ENCODE measurements at regions not wholly inside any gene's neighbourhood (a gene's known extent, or its start where the extent isn't known, plus 50 kb on each side); places are given as distances from the start of the nearest gene placed in this dataset.

GRCh38 chr1:104973516-104973915, 1223.8 kb downstream of the AMY1C start:
- no peaks in the 10 kb centered on the region for H3K36me3 ChIP-seq (ENCODE audit: control insufficient read depth in 4 of 4, insufficient read depth in 4 of 4, low read length in 3 of 4)
- no peak overlapping the region for H3K27ac ChIP-seq (ENCODE audit: insufficient read depth in 1 of 2, low read depth in 1 of 2, low read length in 2 of 2, poor library complexity in 1 of 2, severe bottlenecking in 2 of 2)
- ChIA-PET CTCF (no interaction called here), POLR2A (no interaction called here)
- no peaks in the 10 kb centered on the region for H3K27me3 ChIP-seq (replicated peaks in 2 of 5; ENCODE audit: control insufficient read depth in 4 of 5, insufficient read depth in 5 of 5, low read length in 4 of 5)
- no peaks in the 10 kb centered on the region for H3K4me1 ChIP-seq (ENCODE audit: control extremely low read depth in 1 of 4, control insufficient read depth in 4 of 4, insufficient read depth in 4 of 4, low read length in 3 of 4)
- WGBS (ENCODE audit: insufficient coverage), result 90% methylated on average over 2 of the region's 2 CpGs
- H3K9me3 ChIP-seq (ENCODE audit: control extremely low read depth in 1 of 5, control insufficient read depth in 4 of 5, insufficient read depth in 2 of 5, low read depth in 1 of 5, low read length in 4 of 5), result peaks cover 0 to 1% (median 0%) of the 10 kb centered on the region in 5 experiments
- DNase-seq, result no peak
- H3K4me3 ChIP-seq (ENCODE audit: control insufficient read depth in 1 of 7, extremely low read depth in 1 of 7, insufficient read depth in 4 of 7, low read depth in 2 of 7, low read length in 6 of 7), result no peak overlapping the region

- no peaks in the 10 kb centered on the region for H3K9me3 ChIP-seq (ENCODE audit: control extremely low read depth in 1 of 5, control insufficient read depth in 4 of 5, insufficient read depth in 2 of 5, low read depth in 1 of 5, low read length in 4 of 5)
- H3K27ac ChIP-seq (ENCODE audit: insufficient read depth in 1 of 2, low read depth in 1 of 2, low read length in 2 of 2, poor library complexity in 1 of 2, severe bottlenecking in 2 of 2), result no peak overlapping the region
- ChIA-PET POLR2A (no interaction called here), CTCF (interaction anchor here (1.1 kb wide), 1 partner anchor 11 kb away, joined by 3 read pairs; no protein-coding TSS in a partner anchor)
- WGBS (ENCODE audit: insufficient coverage), result no CpG with 5 or more reads among the region's 1 CpG
- no peaks in the 10 kb centered on the region for H3K36me3 ChIP-seq (ENCODE audit: control insufficient read depth in 4 of 4, insufficient read depth in 4 of 4, low read length in 3 of 4)
- H3K27me3 ChIP-seq (replicated peaks in 2 of 5; ENCODE audit: control insufficient read depth in 4 of 5, insufficient read depth in 5 of 5, low read length in 4 of 5), result no peaks in the 10 kb centered on the region
- H3K4me1 ChIP-seq (ENCODE audit: control extremely low read depth in 1 of 4, control insufficient read depth in 4 of 4, insufficient read depth in 4 of 4, low read length in 3 of 4), result no peaks in the 10 kb centered on the region
- no peak for DNase-seq
- H3K4me3 ChIP-seq (ENCODE audit: control insufficient read depth in 1 of 7, extremely low read depth in 1 of 7, insufficient read depth in 4 of 7, low read depth in 2 of 7, low read length in 6 of 7), result no peak overlapping the region
Observed at GRCh38 chr1:104979651-104980050, 1230.0 kb downstream of the AMY1C start.

- H3K4me1 ChIP-seq (ENCODE audit: control extremely low read depth in 1 of 4, control insufficient read depth in 4 of 4, insufficient read depth in 4 of 4, low read length in 3 of 4), result no peaks in the 10 kb centered on the region
- DNase-seq, result no peak
- 100% methylated on average over 1 of the region's 1 CpG for WGBS (ENCODE audit: insufficient coverage)
- ChIA-PET CTCF (interaction anchor here (0.9 to 1.5 kb wide), 2 partner anchors 13 to 18 kb away, joined by 3 read pairs; no protein-coding TSS in a partner anchor), POLR2A (no interaction called here)
- no peaks in the 10 kb centered on the region for H3K27me3 ChIP-seq (replicated peaks in 2 of 5; ENCODE audit: control insufficient read depth in 4 of 5, insufficient read depth in 5 of 5, low read length in 4 of 5)
- no peaks in the 10 kb centered on the region for H3K9me3 ChIP-seq (ENCODE audit: control extremely low read depth in 1 of 5, control insufficient read depth in 4 of 5, insufficient read depth in 2 of 5, low read depth in 1 of 5, low read length in 4 of 5)
- no peak overlapping the region for H3K4me3 ChIP-seq (ENCODE audit: control insufficient read depth in 1 of 7, extremely low read depth in 1 of 7, insufficient read depth in 4 of 7, low read depth in 2 of 7, low read length in 6 of 7)
- no peak overlapping the region for H3K27ac ChIP-seq (ENCODE audit: insufficient read depth in 1 of 2, low read depth in 1 of 2, low read length in 2 of 2, poor library complexity in 1 of 2, severe bottlenecking in 2 of 2)
- no peaks in the 10 kb centered on the region for H3K36me3 ChIP-seq (ENCODE audit: control insufficient read depth in 4 of 4, insufficient read depth in 4 of 4, low read length in 3 of 4)
Observed at GRCh38 chr1:104987210-104987609, 1237.5 kb downstream of the AMY1C start.

GRCh38 chr1:104989012-104989411, 1239.3 kb downstream of the AMY1C start:
- H3K27ac ChIP-seq (ENCODE audit: insufficient read depth in 1 of 2, low read depth in 1 of 2, low read length in 2 of 2, poor library complexity in 1 of 2, severe bottlenecking in 2 of 2), result no peak overlapping the region
- CTCF ChIA-PET, result no interaction called here
- no peaks in the 10 kb centered on the region for H3K27me3 ChIP-seq (replicated peaks in 2 of 5; ENCODE audit: control insufficient read depth in 4 of 5, insufficient read depth in 5 of 5, low read length in 4 of 5)
- H3K36me3 ChIP-seq (ENCODE audit: control insufficient read depth in 4 of 4, insufficient read depth in 4 of 4, low read length in 3 of 4), result no peaks in the 10 kb centered on the region
- POLR2A ChIA-PET, result no interaction called here
- no peaks in the 10 kb centered on the region for H3K4me1 ChIP-seq (ENCODE audit: control extremely low read depth in 1 of 4, control insufficient read depth in 4 of 4, insufficient read depth in 4 of 4, low read length in 3 of 4)
- H3K4me3 ChIP-seq (ENCODE audit: control insufficient read depth in 1 of 7, extremely low read depth in 1 of 7, insufficient read depth in 4 of 7, low read depth in 2 of 7, low read length in 6 of 7), result no peak overlapping the region
- no peak for DNase-seq
- no peaks in the 10 kb centered on the region for H3K9me3 ChIP-seq (ENCODE audit: control extremely low read depth in 1 of 5, control insufficient read depth in 4 of 5, insufficient read depth in 2 of 5, low read depth in 1 of 5, low read length in 4 of 5)
- no CpG with 5 or more reads among the region's 3 CpGs for WGBS (ENCODE audit: insufficient coverage)

GRCh38 chr1:104991702-104992101, 1242.0 kb downstream of the AMY1C start:
- no peaks in the 10 kb centered on the region for H3K36me3 ChIP-seq (ENCODE audit: control insufficient read depth in 4 of 4, insufficient read depth in 4 of 4, low read length in 3 of 4)
- no peak overlapping the region for H3K27ac ChIP-seq (ENCODE audit: insufficient read depth in 1 of 2, low read depth in 1 of 2, low read length in 2 of 2, poor library complexity in 1 of 2, severe bottlenecking in 2 of 2)
- ChIA-PET CTCF (no interaction called here), POLR2A (no interaction called here)
- no peak for DNase-seq
- no peak overlapping the region for H3K4me3 ChIP-seq (ENCODE audit: control insufficient read depth in 1 of 7, extremely low read depth in 1 of 7, insufficient read depth in 4 of 7, low read depth in 2 of 7, low read length in 6 of 7)
- H3K9me3 ChIP-seq (ENCODE audit: control extremely low read depth in 1 of 5, control insufficient read depth in 4 of 5, insufficient read depth in 2 of 5, low read depth in 1 of 5, low read length in 4 of 5), result no peaks in the 10 kb centered on the region
- H3K27me3 ChIP-seq (replicated peaks in 2 of 5; ENCODE audit: control insufficient read depth in 4 of 5, insufficient read depth in 5 of 5, low read length in 4 of 5), result no peaks in the 10 kb centered on the region
- whole genome bisulfite sequencing (ENCODE audit: insufficient coverage), result 88% methylated on average over 2 of the region's 3 CpGs
- no peaks in the 10 kb centered on the region for H3K4me1 ChIP-seq (ENCODE audit: control extremely low read depth in 1 of 4, control insufficient read depth in 4 of 4, insufficient read depth in 4 of 4, low read length in 3 of 4)

- CTCF ChIA-PET, result interaction anchor here (1.4 kb wide), 1 partner anchor 14 kb away, joined by 3 read pairs; no protein-coding TSS in a partner anchor
Observed at GRCh38 chr1:105000793-105001192, 1251.1 kb downstream of the AMY1C start.

GRCh38 chr1:105004515-105004914, 1254.8 kb downstream of the AMY1C start:
- Histone ChIP-seq H3K4me1 (ENCODE audit: control extremely low read depth in 1 of 4, control insufficient read depth in 4 of 4, insufficient read depth in 4 of 4, low read length in 3 of 4) (no peaks in the 10 kb centered on the region), H3K27me3 (replicated peaks in 2 of 5; ENCODE audit: control insufficient read depth in 4 of 5, insufficient read depth in 5 of 5, low read length in 4 of 5) (no peaks in the 10 kb centered on the region), H3K36me3 (ENCODE audit: control insufficient read depth in 4 of 4, insufficient read depth in 4 of 4, low read length in 3 of 4) (no peaks in the 10 kb centered on the region), H3K4me3 (ENCODE audit: control insufficient read depth in 1 of 7, extremely low read depth in 1 of 7, insufficient read depth in 4 of 7, low read depth in 2 of 7, low read length in 6 of 7) (no peak overlapping the region), H3K9me3 (ENCODE audit: control extremely low read depth in 1 of 5, control insufficient read depth in 4 of 5, insufficient read depth in 2 of 5, low read depth in 1 of 5, low read length in 4 of 5) (peaks cover 0 to 6% (median 3%) of the 10 kb centered on the region in 5 experiments), H3K27ac (ENCODE audit: insufficient read depth in 1 of 2, low read depth in 1 of 2, low read length in 2 of 2, poor library complexity in 1 of 2, severe bottlenecking in 2 of 2) (no peak overlapping the region)
- ChIA-PET CTCF (interaction anchor here (1.2 kb wide), 1 partner anchor 18 kb away, joined by 3 read pairs; no protein-coding TSS in a partner anchor), POLR2A (no interaction called here)
- DNase-seq, result no peak
- WGBS (ENCODE audit: insufficient coverage), result 82% methylated on average over 1 of the region's 1 CpG

More at GRCh38 chr1:105000793-105001192, 1251.1 kb downstream of the AMY1C start:
- POLR2A ChIA-PET, result no interaction called here
- Histone ChIP-seq H3K36me3 (ENCODE audit: control insufficient read depth in 4 of 4, insufficient read depth in 4 of 4, low read length in 3 of 4) (no peaks in the 10 kb centered on the region), H3K27ac (ENCODE audit: insufficient read depth in 1 of 2, low read depth in 1 of 2, low read length in 2 of 2, poor library complexity in 1 of 2, severe bottlenecking in 2 of 2) (no peak overlapping the region), H3K9me3 (ENCODE audit: control extremely low read depth in 1 of 5, control insufficient read depth in 4 of 5, insufficient read depth in 2 of 5, low read depth in 1 of 5, low read length in 4 of 5) (peaks cover 0 to 6% (median 3%) of the 10 kb centered on the region in 5 experiments), H3K4me3 (ENCODE audit: control insufficient read depth in 1 of 7, extremely low read depth in 1 of 7, insufficient read depth in 4 of 7, low read depth in 2 of 7, low read length in 6 of 7) (no peak overlapping the region), H3K27me3 (replicated peaks in 2 of 5; ENCODE audit: control insufficient read depth in 4 of 5, insufficient read depth in 5 of 5, low read length in 4 of 5) (no peaks in the 10 kb centered on the region), H3K4me1 (ENCODE audit: control extremely low read depth in 1 of 4, control insufficient read depth in 4 of 4, insufficient read depth in 4 of 4, low read length in 3 of 4) (no peaks in the 10 kb centered on the region)
- no CpG with 5 or more reads among the region's 3 CpGs for WGBS (ENCODE audit: insufficient coverage)
- DNase-seq, result no peak
